Hindlimb muscle (tissue), 1 donor: ENCODE measurements at regions not wholly inside any gene's neighbourhood (a gene's known extent, or its start where the extent isn't known, plus 50 kb on each side); places are given as distances from the start of the nearest gene placed in this dataset.
"Not testable (repeated sequence)": the region's sequence is repeated elsewhere in the genome, so short reads cannot be mapped to it uniquely, and the experiment has no call there.

ENCODE experiments used
- DNase-seq: peaks from one replicate; pipeline ENCODE4 v3.0.0-alpha.2; 2013

GRCh38 chr5:123997462-123998215 is 485.7 kb downstream of the CSNK1G3 start:
- DNase-seq, result no peak

GRCh38 chr5:123997064-123997461 is 485.1 kb downstream of the CSNK1G3 start:
- no peak for DNase-seq

DNA sequence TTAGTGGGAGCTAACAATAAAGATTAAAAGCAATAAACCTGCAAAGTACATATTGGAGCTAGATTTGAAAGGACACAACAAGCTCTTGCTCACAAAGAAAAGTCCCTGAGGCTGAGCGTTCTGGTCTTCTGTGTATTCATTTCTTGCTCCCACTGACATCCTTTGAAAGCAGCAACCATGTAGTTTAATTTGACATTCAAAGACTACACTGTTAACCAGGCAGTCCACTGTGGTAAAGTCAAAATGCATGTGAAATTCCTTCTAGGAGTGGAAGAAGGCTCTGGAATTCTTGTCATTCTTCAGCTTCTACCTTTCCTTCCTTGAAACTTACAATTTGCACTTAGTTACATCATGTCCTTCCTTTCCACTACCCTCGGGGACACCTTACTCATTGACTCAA is 480.7 kb downstream of the CSNK1G3 start:
- DNase-seq, result no peak

- DNase-seq, result no peak
These were observed 476.0 kb downstream of the CSNK1G3 start for GRCh38 chr5:123987956-123988355.

- no peak for DNase-seq
These were observed 464.5 kb downstream of the CSNK1G3 start for GRCh38 chr5:123976379-123977033.

DNA sequence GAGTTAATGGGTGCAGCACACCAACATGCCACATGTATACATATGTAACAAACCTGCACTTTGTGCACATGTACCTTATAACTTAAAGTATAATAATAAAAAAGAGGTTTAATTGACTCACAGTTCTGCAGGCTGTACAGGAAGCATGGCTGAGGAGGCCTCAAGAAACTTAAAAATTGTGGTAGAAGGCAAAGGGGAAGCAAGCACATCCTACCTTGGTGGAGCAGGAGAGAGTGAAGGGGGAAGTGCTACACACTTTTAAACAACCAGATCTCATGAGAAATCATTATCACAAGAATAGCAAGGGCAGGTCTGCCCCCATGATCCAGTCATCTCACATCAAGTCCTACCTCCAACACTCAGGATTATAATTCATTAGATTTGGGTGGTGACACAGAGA is 463.5 kb downstream of the CSNK1G3 start:
- DNase-seq, result not testable (repeated sequence)

DNA sequence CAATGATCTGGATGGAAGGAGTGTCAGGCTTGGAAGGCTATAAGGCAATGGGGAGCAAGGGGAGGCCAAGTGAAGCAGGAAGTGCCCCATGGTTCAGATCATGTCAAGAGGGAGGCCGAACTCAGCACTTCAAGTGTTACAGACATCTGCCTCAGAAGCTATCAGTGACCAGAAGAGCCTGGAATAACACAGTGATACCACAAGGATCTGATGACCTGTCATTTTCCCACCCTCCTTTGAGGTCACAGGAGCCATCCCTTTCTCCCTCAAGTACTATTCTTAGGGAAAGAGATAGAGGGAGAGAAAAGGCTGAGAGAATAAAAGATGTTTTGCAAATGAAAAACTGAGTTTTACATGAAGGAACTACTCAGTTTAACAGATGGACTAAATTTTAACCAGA is 454.8 kb downstream of the CSNK1G3 start:
- DNase-seq, result no peak

DNA sequence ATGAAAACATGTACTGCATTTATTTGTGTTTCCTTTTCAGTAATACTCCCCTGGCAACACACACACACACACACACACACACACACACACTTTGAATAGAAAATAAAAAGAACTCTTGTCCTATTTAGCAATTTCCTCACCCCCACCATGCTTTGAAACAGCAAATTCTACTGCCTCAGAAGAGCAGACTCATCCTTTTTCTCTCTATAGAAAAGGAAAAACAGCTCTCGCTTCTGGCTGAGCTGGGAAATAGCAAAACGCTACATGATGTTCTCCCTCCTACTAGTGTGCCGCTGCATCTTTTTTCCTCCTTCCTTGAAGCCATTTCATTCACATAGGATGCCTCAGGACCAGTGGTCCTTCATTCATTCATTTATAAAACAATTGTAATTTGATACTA is 453.6 kb downstream of the CSNK1G3 start:
- no peak for DNase-seq

DNA sequence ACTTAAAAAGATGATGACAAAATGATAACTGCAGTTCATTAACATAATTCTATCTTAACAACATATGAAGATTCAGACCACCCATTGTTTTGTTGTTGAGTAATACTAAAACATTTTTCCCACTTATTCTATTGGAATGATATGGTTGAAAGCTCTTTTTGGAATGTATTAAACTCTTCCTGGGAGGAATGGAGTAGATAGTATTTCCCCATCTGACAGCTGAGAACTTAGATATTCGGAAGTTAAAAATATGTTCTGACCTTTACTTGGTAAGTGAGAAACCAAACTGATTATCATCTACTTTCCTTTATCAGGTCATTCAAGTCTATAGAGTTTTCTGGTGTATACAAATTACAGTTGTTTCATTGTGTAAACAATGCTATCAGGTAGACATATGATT is 452.9 kb downstream of the CSNK1G3 start:
- DNase-seq, result no peak

- DNase-seq, result no peak
These were observed 448.5 kb downstream of the CSNK1G3 start for GRCh38 chr5:123960526-123960925.

DNA sequence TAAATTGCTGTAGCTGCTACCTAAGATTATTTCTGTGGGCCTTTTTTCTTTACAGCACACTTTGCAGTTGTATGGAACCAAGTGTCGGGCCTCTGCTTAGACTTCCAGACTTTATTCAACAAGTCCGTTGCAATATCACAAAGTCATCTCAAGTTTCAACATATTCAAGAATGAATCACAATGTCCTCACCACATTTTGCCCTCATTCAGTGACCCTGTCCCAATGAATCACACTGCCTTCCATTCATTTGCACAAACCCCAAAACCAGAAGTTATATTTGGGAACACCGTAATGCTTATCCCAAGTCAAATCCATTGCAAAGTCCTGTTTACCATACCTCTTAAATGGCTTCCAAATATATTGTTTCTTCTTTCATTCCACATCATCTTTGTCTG is 439.6 kb downstream of the CSNK1G3 start:
- no peak for DNase-seq

DNA sequence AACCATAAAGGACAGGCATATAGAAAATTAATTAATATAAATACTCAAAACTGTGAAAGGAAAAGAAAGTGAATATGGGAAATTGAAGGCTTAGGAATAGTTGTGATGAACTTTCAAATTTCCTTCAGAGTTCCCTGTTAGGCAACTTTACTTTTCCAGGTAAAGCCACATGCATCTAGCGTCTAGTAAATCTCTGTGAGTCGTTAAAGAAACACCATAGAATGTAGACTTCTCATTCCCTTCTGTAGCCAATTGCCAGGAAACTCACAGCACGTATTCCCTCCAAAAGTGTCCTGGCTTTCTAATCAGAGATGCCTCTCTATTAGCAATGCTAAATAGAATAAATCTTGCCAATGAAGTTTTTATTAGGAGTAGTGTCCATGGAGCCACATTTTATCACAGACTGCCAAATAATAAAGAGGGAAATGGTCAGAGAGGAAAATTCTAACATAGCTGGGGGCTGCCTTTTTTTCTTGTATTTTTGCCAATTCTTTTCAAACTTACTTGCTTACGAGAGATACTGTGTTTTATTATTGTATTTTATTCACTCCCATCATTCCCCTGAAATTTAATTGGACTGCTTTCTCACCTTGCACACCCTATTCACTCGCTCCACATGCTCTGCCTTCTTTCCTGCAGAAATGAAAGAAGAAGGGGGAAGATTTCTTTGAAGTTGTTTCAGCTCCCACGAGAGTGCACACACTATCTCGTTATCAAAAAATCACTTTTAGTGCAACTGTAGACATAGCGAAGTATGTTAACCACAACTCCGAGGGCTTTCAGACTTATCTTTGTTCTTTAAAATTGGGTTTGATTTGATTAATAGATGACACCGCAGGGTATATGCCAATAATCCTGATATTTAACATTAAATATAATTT is 439.0 kb downstream of the CSNK1G3 start:
- peak; percentile 8 for DNase-seq

- no peak for DNase-seq
These were observed 437.9 kb downstream of the CSNK1G3 start for GRCh38 chr5:123949807-123950340.

GRCh38 chr5:123949043-123949804 is 437.2 kb downstream of the CSNK1G3 start:
- DNase-seq, result no peak

- DNase-seq, result no peak
These were observed 435.8 kb downstream of the CSNK1G3 start for GRCh38 chr5:123947797-123948196.

DNA sequence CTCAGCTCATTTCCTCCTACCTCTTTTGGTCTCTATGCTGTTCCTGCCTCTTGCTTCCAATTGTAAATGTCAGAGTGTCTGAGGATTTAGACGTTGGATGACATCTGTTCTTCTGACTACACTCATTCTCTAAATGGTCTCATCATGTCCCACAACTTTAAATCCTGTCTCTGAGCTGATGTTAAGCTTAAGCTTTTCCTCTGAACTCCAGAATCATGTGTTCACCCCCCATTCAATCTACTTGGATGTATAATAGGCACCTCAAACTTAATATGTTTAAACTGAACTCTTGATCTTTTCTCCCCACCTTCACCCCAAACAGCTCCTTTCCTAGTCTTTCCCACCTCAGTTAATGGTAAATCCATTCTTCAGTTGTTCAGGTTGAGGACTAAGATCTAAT is 433.6 kb downstream of the CSNK1G3 start:
- no peak for DNase-seq

GRCh38 chr5:123943151-123943550 is 431.2 kb downstream of the CSNK1G3 start:
- no peak for DNase-seq

- no peak for DNase-seq
These were observed 428.4 kb downstream of the CSNK1G3 start for GRCh38 chr5:123940416-123940815.

DNA sequence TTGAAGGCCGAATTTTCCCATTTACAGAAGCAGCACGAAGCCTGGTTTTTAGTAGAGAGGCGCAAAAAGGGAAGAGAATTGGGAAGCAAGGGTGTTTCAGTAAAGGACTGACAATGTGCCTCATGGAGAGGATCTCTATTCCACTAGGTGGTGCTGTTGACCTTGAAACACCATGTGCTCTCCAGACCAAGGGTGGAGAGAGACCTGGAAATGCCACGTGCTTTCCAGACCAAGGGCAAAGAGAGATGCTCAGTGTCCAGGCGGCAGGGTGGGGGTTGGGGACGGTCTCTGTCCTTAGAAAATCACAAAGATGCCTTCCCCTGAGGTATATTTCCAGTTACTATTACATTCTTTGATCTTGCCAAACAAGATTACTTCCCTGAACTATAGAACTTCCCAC is 425.3 kb downstream of the CSNK1G3 start:
- DNase-seq, result no peak

DNA sequence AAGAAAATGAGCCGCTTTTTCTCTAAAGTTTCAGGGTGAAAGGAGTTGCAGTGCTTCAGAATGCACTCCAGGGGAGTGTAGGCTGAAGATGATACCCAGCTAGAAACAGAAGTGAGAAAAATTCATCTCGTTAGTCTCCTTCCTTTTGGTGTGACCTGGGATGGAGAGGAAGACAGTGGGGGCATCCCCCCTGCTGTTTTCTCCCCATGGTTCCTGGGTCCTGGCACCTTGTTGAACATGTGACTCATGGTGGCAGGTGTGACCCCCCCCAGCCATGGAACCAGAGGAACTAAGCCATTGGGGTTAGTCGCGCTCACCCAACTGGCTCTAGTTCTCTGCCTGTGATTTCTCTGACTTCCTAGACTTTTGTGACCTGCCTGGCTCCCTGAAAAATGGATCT is 424.6 kb downstream of the CSNK1G3 start:
- DNase-seq, result no peak

- not testable (repeated sequence) for DNase-seq
These were observed 421.8 kb downstream of the CSNK1G3 start for GRCh38 chr5:123933812-123934211.

DNA sequence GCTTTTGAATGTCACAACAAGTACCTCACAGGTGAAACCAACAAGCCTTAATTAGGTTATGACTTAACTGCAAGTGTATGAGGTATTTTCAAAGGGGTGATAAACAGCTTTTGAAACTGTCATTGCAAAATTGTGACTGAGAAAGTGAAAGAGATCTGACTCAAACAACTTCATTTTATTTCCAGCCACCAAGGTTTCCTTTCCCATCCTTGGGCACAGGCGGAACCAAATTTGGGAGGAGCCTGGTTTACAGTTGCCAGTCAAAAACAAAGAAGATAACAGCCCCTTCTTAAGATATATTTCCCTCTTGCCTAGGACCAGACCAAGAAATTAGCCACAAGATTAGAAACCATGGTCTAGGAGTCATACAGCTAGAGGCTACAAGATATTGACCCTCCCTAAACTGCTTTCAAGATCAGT is 417.1 kb downstream of the CSNK1G3 start:
- DNase-seq, result no peak
